ES-I3 (cell line): ENCODE measurements at regions not wholly inside any gene's neighbourhood (a gene's known extent, or its start where the extent isn't known, plus 50 kb on each side); places are given as distances from the start of the nearest gene placed in this dataset.
"Not testable (repeated sequence)": the region's sequence is repeated elsewhere in the genome, so short reads cannot be mapped to it uniquely, and the experiment has no call there.

ENCODE experiments used
- H3K36me3 ChIP-seq: 2 replicates; pipeline ENCODE4 v1.6.1; 2013; ENCODE audit warnings: mild to moderate bottlenecking, low read length, control low read depth, moderate library complexity; ENCODE audit not compliant: insufficient read depth
- H3K4me1 ChIP-seq: 2 replicates; pipeline ENCODE4 v1.6.1; 2013; ENCODE audit warnings: mild to moderate bottlenecking, control low read depth, low read length; ENCODE audit not compliant: insufficient read depth
- H3K9ac ChIP-seq: 2 replicates; pipeline ENCODE4 v1.6.1; 2013; ENCODE audit warnings: low read depth, mild to moderate bottlenecking, low read length, moderate library complexity
- H3K9me3 ChIP-seq: 2 replicates; pipeline ENCODE4 v1.6.1; 2013; ENCODE audit warnings: mild to moderate bottlenecking, low read length, moderate library complexity; ENCODE audit not compliant: control insufficient read depth, insufficient read depth

DNA sequence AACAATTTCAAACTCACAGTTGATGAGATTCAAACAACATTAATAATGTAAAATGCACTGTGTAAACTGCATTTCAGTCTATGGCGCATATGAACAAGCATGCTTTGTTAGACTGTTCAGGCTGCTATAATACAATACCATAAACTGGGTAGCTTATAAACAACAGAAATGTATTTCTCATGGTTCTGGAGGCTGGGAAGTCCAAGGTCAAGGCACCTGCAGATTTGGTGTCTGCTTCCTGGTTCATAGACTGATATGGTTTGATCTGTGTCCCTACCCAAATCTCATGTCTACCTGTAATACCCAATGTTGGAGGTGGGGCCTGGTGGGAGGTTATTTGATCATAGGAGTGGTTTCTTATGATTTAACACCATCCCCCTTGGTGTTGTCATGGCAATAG is 148.1 kb upstream of the SERPINE2 start:
- peaks cover 10% of the 10 kb centered on the region for H3K9me3 ChIP-seq
- no peaks in the 10 kb centered on the region; the same call in 1 of the 2 replicates for H3K36me3 ChIP-seq
- H3K4me1 ChIP-seq: no peaks in the 10 kb centered on the region; the same call in 1 of the 2 replicates
- H3K9ac ChIP-seq: no peak overlapping the region

DNA sequence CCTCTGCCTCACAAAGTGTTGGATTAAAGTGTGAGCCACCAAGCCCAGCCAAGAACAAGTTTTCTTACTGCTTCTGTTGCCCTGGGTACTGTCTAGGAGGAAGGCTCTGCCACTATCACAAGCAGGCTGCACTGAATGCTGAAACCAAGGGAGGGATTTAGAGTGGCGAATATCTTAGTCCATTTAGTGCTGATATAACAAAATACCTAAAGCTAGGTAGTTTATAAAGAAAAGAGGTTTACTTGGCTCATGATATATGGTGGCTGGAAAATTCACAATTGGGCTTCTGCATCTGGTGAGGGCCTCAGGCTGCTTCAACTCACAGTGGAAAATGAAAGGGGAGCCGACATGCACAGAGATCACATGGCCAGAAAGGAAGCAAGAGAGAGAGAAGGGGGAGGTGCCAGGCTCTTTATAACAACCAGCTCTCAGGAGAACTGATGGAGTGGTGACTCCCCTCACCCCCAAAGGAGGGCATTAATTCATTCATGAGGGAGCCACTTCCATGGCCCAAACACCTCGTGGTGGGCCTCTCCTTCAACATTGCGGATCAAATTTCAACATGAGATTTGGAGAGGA is 146.0 kb upstream of the SERPINE2 start:
- Histone ChIP-seq H3K36me3 (no peaks in the 10 kb centered on the region; the same call in 1 of the 2 replicates), H3K4me1 (no peaks in the 10 kb centered on the region; the same call in 1 of the 2 replicates), H3K9me3 (peaks cover 10% of the 10 kb centered on the region), H3K9ac (no peak overlapping the region)

DNA sequence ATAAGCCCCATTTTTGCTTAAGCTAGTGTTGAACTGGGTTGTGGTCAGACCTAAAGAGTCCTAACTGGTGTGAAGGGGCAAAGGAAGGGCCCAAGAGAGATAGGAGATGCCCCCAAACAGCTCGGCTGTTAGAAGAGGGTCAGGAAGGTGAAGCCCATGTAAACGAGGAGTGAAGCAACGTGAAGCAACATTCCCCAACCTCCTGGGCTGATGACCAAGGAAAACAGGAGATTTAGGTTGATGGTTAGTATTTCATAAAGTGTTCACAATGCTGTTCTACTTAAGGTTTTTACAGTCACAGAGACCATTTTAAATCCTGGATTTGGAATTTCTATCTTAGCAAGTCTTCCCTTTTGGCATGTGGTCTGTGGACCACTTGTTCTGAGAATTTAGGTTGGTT is 144.0 kb upstream of the SERPINE2 start:
- Histone ChIP-seq H3K36me3 (no peaks in the 10 kb centered on the region; the same call in 1 of the 2 replicates), H3K9ac (no peak overlapping the region), H3K9me3 (peaks cover 7% of the 10 kb centered on the region), H3K4me1 (no peaks in the 10 kb centered on the region; the same call in 1 of the 2 replicates)

DNA sequence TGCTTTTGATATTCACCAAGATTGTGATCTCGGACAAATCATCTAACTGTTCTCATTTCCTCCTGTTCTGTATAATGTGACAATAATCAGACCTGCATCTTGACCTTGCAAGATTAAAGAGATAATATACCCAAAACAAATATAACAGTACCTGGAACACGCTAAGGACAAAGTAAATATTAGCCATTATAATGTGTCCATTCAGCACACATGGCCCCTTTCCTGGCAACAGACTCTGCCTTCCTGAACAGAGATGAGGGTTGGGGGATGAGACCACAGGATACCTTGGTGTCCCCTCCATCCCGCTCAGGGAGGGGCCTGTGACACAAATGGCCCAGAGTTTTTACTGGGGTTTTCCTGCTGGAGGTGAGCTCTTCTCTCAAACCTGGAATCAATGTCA is 143.4 kb upstream of the SERPINE2 start:
- H3K9ac ChIP-seq: no peak overlapping the region
- H3K36me3 ChIP-seq: no peaks in the 10 kb centered on the region; the same call in 1 of the 2 replicates
- peaks cover 4% of the 10 kb centered on the region; the same call in 1 of the 2 replicates for H3K9me3 ChIP-seq
- H3K4me1 ChIP-seq: no peaks in the 10 kb centered on the region; the same call in 1 of the 2 replicates

DNA sequence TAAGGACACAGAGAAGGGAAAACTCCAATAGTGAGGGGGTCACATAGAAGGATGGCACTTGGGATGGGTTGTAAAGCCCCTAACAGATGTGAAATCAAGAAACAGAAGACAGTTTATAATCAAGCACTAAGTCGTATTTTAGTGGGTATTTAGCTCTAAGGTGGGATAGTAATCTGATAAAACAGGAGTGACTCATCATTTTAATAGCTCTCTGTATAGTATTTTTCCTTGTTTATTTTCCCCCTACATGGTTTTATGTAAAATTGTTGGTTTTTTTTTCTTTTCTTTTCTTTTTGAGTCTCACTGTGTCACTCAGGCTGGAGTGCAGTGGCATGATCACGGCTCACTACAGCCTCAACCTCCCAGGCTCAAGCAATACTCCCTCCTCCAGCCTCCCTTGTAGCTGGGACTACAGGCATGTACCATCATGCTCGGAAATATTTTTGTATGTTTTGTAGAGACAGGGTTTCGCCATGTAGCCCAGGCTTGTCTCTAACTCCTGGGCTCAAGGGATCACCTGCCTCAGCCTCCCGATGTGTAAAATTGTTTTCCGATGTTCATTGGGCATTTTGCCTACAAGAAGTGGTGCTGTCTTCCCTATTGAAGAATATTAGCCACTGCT is 142.6 kb upstream of the SERPINE2 start:
- no peaks in the 10 kb centered on the region; the same call in 1 of the 2 replicates for H3K4me1 ChIP-seq
- no peak overlapping the region for H3K9ac ChIP-seq
- 0 out of 2 replicates have a peak, but pooled peaks cover 2% of the 10 kb centered on the region for H3K9me3 ChIP-seq
- H3K36me3 ChIP-seq: no peaks in the 10 kb centered on the region; the same call in 1 of the 2 replicates

DNA sequence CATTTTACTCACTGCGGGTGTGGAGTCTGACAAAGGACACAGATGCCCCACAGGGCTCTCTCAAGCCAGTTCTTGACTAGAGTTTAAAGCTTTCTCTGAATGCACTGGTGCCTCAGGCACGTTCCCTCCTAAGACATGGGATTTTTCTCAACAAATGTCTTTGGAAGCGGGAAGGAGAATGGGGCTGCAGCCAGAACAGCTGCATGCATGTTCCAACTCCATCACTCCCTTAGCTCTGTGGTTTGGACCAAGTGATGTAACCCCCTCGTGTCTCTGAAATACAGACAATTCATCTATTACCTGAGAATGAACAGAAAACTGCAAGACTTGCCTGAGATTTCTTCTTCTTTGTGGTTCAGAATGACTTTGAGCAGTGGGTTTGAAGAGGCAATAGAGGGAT is 141.7 kb upstream of the SERPINE2 start:
- Histone ChIP-seq H3K36me3 (no peaks in the 10 kb centered on the region; the same call in 1 of the 2 replicates), H3K9me3 (0 out of 2 replicates have a peak, but pooled peaks cover 2% of the 10 kb centered on the region), H3K4me1 (no peaks in the 10 kb centered on the region; the same call in 1 of the 2 replicates), H3K9ac (no peak overlapping the region)

DNA sequence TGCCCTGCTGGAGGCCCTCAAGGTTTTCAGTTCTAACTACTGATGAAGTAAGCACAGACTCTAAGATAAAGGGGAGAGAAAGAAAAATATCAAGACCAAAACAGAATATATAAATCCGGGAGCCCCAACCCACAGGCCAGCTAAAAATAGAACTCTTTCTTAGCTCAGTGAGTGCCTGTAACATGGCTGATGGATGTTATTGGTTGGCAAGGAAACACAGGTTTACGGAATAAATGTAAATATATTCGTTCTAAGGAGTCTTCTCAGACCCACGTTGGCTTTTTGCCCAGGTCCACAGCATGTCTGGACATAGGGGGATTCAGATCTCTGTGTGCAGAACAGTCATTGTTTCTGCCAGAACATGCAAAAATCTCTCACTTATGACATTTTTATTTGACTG is 139.0 kb upstream of the SERPINE2 start:
- Histone ChIP-seq H3K4me1 (no peaks in the 10 kb centered on the region), H3K9ac (no peak overlapping the region), H3K9me3 (no peaks in the 10 kb centered on the region), H3K36me3 (no peaks in the 10 kb centered on the region)

DNA sequence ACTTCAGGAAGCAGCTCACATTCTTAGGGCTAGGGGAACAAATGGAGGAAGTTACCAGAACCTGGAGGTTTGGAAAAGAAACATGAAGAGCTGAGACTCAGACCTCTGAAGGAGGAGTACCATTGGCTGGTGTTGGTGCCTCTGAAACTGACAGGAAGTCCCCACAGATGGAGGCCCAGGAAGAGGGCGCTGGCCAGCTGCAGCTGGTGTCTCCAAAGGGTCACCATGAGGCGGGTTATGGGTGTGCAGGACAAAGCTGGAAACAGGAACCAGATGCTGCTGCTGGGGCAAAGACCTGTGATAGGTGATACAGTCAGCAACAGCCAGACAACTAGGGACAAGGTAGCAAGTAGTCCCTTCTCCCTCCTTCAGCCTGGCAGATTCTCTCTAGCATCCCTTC is 136.5 kb upstream of the SERPINE2 start:
- H3K36me3 ChIP-seq: no peaks in the 10 kb centered on the region
- no peaks in the 10 kb centered on the region for H3K4me1 ChIP-seq
- H3K9me3 ChIP-seq: no peaks in the 10 kb centered on the region
- no peak overlapping the region for H3K9ac ChIP-seq

DNA sequence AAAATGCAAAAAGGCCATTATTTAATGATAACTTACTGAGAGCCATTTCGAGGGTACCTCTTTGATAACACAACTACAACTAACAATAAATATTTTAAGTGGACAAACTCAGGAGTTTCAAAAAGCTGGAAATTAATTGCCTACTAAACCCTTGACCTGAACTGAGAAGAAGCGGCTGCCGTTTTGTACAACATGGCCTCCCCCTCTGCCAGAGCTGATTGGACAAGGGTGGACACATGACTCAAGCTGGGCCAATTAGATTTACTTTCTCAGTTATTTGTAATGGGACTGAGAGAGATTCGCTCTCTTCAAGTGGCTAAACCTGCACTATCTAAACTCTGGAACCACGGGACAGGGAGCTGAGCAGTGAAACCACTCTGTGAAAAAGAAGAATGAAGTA is 135.9 kb upstream of the SERPINE2 start:
- Histone ChIP-seq H3K36me3 (no peaks in the 10 kb centered on the region), H3K4me1 (no peaks in the 10 kb centered on the region), H3K9ac (no peak overlapping the region), H3K9me3 (no peaks in the 10 kb centered on the region)

DNA sequence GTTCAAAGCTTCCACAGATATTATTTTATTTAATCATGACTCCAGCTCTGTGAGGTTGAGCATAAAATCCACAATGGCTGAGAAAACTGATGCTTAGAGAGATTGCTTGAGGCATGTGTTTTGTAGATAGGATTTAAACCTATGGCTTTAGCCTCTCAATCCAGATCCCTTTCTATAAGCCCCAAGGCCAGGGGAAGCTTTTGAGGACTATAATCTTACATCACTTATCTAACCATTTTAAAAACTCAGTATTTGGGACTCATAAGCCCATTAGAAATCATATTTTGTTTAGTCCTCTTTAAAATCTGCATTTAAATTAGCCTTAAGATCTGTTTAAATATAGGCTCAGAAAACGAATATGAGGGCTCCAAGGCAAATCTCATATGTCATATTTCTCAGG is 135.4 kb upstream of the SERPINE2 start:
- Histone ChIP-seq H3K4me1 (no peaks in the 10 kb centered on the region), H3K9me3 (no peaks in the 10 kb centered on the region), H3K9ac (no peak overlapping the region), H3K36me3 (no peaks in the 10 kb centered on the region)

DNA sequence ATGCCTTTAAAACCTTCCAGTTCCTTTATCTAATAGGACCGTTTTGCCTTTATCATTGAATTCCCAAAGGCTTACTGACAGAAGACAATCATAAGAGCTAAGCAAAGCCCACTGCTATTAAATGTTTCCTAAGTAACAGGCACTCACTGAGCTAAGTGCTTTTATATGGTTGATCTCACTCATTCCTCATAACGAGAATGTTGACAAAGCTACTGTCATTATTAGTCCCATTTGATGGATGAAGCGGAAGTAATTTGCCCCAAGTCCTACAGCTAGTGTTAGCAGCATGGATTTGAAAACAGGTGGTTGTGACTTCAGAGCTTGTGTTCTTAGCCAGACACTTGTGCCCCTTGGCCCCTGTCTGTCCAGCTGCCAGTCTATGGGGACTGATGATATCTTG is 134.8 kb upstream of the SERPINE2 start:
- no peak overlapping the region for H3K9ac ChIP-seq
- no peaks in the 10 kb centered on the region for H3K4me1 ChIP-seq
- no peaks in the 10 kb centered on the region for H3K9me3 ChIP-seq
- H3K36me3 ChIP-seq: no peaks in the 10 kb centered on the region

DNA sequence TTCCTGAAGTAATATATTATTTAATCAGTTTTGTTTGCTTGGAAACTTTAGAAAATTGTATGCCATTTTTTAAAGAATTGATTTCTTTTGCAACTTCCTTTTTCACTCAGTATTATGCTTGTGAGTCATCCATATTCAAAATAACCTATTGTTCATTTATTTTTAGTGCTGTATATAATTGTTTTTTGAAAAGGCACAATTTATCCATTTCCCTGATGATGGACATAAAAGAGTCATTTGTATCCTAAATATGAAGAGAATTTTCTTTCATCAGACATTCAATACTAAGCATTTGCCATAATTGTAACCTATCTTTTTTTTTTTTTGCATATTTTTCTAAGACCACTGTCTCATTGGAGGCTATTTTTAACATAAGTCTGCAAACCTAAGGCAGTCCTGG is 134.1 kb upstream of the SERPINE2 start:
- Histone ChIP-seq H3K36me3 (no peaks in the 10 kb centered on the region), H3K9ac (no peak overlapping the region), H3K9me3 (no peaks in the 10 kb centered on the region), H3K4me1 (no peaks in the 10 kb centered on the region)

DNA sequence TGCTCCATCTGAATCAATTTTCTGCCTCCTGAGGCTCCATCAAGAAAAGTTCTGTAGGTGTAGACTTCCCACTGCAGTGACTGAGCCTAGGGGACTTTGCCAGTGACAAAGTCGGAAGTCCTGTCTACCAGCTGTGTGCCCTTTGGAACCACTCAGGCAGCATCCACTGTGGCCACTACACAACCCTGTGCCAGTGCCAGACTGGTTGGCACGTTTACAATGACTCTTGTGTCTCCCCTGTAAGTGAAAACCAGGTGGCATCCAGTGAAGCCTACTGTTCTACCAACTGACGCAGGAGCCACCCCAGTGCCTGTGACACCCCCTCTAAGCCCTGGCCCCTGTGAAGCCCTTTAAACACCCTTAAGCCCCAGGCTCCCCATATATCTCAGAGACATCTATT is 132.1 kb upstream of the SERPINE2 start:
- Histone ChIP-seq H3K9ac (no peak overlapping the region), H3K36me3 (no peaks in the 10 kb centered on the region), H3K9me3 (no peaks in the 10 kb centered on the region), H3K4me1 (no peaks in the 10 kb centered on the region)

DNA sequence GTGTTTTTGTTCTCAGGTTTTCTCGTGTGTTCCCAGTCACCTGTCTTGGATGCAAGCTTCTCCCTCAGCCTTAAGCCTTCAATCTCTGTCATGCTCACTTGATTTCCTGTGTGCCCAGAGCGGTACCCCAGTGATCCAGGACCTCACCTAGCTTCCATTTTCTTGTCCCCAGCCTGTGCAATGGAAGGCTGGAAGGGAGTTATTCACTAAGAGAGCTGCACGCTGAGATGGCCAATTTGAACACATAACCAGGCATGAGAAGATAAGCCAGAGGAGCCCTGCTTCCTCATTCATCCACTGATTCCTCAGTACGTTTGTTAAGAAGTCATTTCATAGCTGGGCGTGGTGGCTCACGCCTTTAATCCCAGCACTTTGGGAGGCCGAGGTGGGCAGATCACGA is 130.8 kb upstream of the SERPINE2 start:
- Histone ChIP-seq H3K4me1 (no peaks in the 10 kb centered on the region), H3K36me3 (no peaks in the 10 kb centered on the region), H3K9me3 (no peaks in the 10 kb centered on the region), H3K9ac (no peak overlapping the region)

DNA sequence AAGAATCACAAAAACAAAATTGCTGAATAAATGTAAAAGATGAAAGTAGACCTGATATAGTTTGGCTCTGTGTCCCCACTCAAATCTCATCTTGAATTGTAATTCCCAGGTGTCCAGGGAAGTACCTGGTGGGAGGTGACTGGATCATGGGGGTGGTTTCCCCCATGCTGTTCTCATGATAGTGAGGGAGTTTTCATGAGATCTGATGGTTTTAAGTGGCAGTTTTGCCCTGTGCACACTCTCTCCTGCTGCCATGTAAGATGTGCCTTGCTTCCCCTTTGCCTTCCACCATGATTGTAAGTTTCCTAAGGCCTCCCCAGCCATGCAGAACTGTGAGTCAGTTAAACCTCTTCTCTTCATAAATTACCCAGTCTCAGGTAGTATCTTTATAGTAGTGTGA is 128.7 kb upstream of the SERPINE2 start:
- not testable (repeated sequence) for H3K36me3 ChIP-seq, H3K9ac ChIP-seq, H3K9me3 ChIP-seq, H3K4me1 ChIP-seq
